Loucy (cell line): ENCODE measurements at regions not wholly inside any gene's neighbourhood (a gene's known extent, or its start where the extent isn't known, plus 50 kb on each side); places are given as distances from the start of the nearest gene placed in this dataset.

Experiments used
- H2AFZ ChIP-seq: fragments of 200-600 bp; sonication (generic); 2 replicates; pipeline ENCODE4 v1.6.0; 2016; ENCODE audit warnings: antibody characterized with exemption, mild to moderate bottlenecking, low read length, moderate library complexity
- H3F3A ChIP-seq: fragments of 200-600 bp; 2 replicates; pipeline ENCODE4 v1.6.0; 2016; ENCODE audit warnings: antibody characterized with exemption, low read depth, mild to moderate bottlenecking
- H3K27me3 ChIP-seq: fragments of 200-600 bp; sonication (generic); 2 replicates; pipeline ENCODE4 v1.6.1; 2014; ENCODE audit warnings: low read length, mild to moderate bottlenecking; ENCODE audit not compliant: insufficient read depth, poor library complexity, severe bottlenecking
- H3K36me3 ChIP-seq: fragments of 200-600 bp; sonication (generic); 2 replicates; pipeline ENCODE4 v1.6.1; 2016; ENCODE audit warnings: low read length; ENCODE audit not compliant: insufficient read depth
- H3K4me1 ChIP-seq: fragments of 200-600 bp; sonication (generic); 2 replicates; pipeline ENCODE4 v1.5.1; 2014; ENCODE audit warnings: low read length, mild to moderate bottlenecking; ENCODE audit not compliant: insufficient read depth, poor library complexity, severe bottlenecking
- H3K4me2 ChIP-seq: fragments of 200-600 bp; sonication (generic); 2 replicates; pipeline ENCODE4 v1.6.0; 2014; ENCODE audit warnings: antibody characterized with exemption, low read length, low read depth, mild to moderate bottlenecking; ENCODE audit not compliant: poor library complexity, severe bottlenecking
- H3K4me3 ChIP-seq: fragments of 200-600 bp; sonication (generic); 2 replicates; pipeline ENCODE4 v1.5.1; 2014; ENCODE audit warnings: low read length, mild to moderate bottlenecking, mixed read lengths; ENCODE audit not compliant: poor library complexity, severe bottlenecking
- H3K79me2 ChIP-seq: fragments of 200-600 bp; sonication (generic); 2 replicates; pipeline ENCODE4 v1.6.1; 2014; ENCODE audit warnings: low read length; ENCODE audit not compliant: insufficient read depth
- H3K9ac ChIP-seq: fragments of 200-600 bp; sonication (generic); 2 replicates; pipeline ENCODE4 v1.6.0; 2014; ENCODE audit warnings: mild to moderate bottlenecking, low read depth, low read length, moderate library complexity; ENCODE audit not compliant: poor library complexity, severe bottlenecking
- H3K9me2 ChIP-seq: fragments of 200-600 bp; sonication (generic); replicated peaks from 2 replicates; pipeline ENCODE4 v1.6.1; 2016; ENCODE audit warnings: low read depth, low read length, mixed read lengths
- H3K9me3 ChIP-seq: fragments of 200-600 bp; sonication (generic); 2 replicates; pipeline ENCODE4 v1.6.1; 2014; ENCODE audit warnings: mild to moderate bottlenecking, antibody characterized with exemption, low read length, low read depth; ENCODE audit not compliant: insufficient read depth
- H4K20me1 ChIP-seq: fragments of 200-600 bp; sonication (generic); 2 replicates; pipeline ENCODE4 v1.6.0; 2014; ENCODE audit warnings: antibody characterized with exemption, low read length, mild to moderate bottlenecking; ENCODE audit not compliant: insufficient read depth, poor library complexity, severe bottlenecking
- EZH2phosphoT487 ChIP-seq: fragments of 200-600 bp; IDR thresholded peaks from 2 replicates; pipeline ENCODE4 v1.6.1; 2018; ENCODE audit warnings: antibody characterized with exemption, mild to moderate bottlenecking, moderate library complexity, borderline replicate concordance
- TF ChIP-seq, protein P1 (sequence below): fragments of 200-600 bp; sonication (generic); conservative IDR thresholded peaks from 2 replicates; pipeline ENCODE4 v1.5.1; 2014; ENCODE audit warnings: mild to moderate bottlenecking, antibody characterized with exemption, low read length

GRCh38 chr2:180174580-180174979 is 167.5 kb upstream of the CWC22 start:
- Histone ChIP-seq H3K27me3 (no peaks in the 10 kb centered on the region), H3K9ac (no peak overlapping the region), H3K79me2 (no peaks in the 10 kb centered on the region), H3K36me3 (no peaks in the 10 kb centered on the region), H3F3A (no peaks in the 10 kb centered on the region), H2AFZ (no peak overlapping the region), H3K4me3 (no peak overlapping the region), H3K9me3 (peaks cover under 1% of the 10 kb centered on the region; the same call in 1 of the 2 replicates), H3K9me2 (no peaks in the 10 kb centered on the region), H3K4me1 (no peaks in the 10 kb centered on the region), H3K4me2 (no peak overlapping the region), H4K20me1 (no peaks in the 10 kb centered on the region)
- TF ChIP-seq, protein P1, sequence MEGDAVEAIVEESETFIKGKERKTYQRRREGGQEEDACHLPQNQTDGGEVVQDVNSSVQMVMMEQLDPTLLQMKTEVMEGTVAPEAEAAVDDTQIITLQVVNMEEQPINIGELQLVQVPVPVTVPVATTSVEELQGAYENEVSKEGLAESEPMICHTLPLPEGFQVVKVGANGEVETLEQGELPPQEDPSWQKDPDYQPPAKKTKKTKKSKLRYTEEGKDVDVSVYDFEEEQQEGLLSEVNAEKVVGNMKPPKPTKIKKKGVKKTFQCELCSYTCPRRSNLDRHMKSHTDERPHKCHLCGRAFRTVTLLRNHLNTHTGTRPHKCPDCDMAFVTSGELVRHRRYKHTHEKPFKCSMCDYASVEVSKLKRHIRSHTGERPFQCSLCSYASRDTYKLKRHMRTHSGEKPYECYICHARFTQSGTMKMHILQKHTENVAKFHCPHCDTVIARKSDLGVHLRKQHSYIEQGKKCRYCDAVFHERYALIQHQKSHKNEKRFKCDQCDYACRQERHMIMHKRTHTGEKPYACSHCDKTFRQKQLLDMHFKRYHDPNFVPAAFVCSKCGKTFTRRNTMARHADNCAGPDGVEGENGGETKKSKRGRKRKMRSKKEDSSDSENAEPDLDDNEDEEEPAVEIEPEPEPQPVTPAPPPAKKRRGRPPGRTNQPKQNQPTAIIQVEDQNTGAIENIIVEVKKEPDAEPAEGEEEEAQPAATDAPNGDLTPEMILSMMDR = no peak
- no peak for TF ChIP-seq EZH2phosphoT487

DNA sequence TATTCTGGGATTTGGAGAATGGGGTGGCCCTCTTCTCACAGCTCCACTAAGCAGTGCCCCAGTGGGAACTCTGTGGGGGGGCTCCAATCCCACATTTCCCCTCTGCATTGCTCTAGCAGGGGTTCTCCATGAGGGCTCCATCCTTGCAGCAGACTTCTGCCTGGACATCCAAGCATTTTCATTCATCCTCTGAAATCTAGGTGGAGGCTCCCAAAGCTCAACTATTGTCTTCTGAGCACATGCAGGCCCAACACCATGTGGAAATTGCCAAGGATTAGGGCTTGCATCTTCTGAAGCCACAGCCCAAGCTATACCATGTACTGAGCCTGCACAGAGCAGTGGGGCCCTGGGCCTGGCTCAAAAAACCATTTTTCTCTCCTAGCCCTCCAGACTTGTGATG is 162.4 kb upstream of the CWC22 start:
- TF ChIP-seq, protein P1 = no peak
- no peak for TF ChIP-seq EZH2phosphoT487

DNA sequence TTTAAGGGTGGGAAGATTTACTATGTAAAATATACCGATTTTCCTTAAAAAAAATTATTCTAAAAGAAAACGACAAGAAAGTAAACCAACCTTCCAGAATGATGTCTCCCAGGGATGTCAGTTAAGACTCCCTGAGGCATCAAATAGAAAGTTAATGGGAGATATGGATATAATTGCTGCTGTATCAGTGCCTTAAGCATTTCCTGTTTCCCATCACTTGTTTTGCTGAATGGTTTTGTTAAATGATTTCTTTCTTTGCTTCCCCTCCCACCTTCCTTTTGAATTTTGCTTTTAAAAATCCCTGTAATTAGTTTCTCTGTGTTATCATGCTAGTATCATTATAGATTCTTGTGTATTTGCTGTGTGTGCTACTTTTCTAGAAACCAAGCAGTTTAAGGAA is 154.3 kb upstream of the CWC22 start:
- H4K20me1 ChIP-seq = no peaks in the 10 kb centered on the region
- H3K4me1 ChIP-seq = no peaks in the 10 kb centered on the region
- H3K9me2 ChIP-seq = no peaks in the 10 kb centered on the region
- H3K4me3 ChIP-seq = no peak overlapping the region
- H3K9ac ChIP-seq = no peak overlapping the region
- no peak for TF ChIP-seq EZH2phosphoT487
- TF ChIP-seq, protein P1 = no peak
- H3K9me3 ChIP-seq = no peaks in the 10 kb centered on the region
- H3K79me2 ChIP-seq = no peaks in the 10 kb centered on the region
- H3K4me2 ChIP-seq = no peak overlapping the region
- H3F3A ChIP-seq = no peaks in the 10 kb centered on the region
- no peaks in the 10 kb centered on the region for H3K36me3 ChIP-seq
- H2AFZ ChIP-seq = no peak overlapping the region
- H3K27me3 ChIP-seq = no peaks in the 10 kb centered on the region

More for the DNA sequence above, 162.4 kb upstream of the CWC22 start:
- H3K4me2 ChIP-seq = no peak overlapping the region
- H2AFZ ChIP-seq = no peak overlapping the region
- no peak overlapping the region for H3K4me3 ChIP-seq
- no peaks in the 10 kb centered on the region for H3K36me3 ChIP-seq
- no peaks in the 10 kb centered on the region for H3F3A ChIP-seq
- no peaks in the 10 kb centered on the region for H3K4me1 ChIP-seq
- peaks cover 11% of the 10 kb centered on the region; the same call in 1 of the 2 replicates for H3K9me3 ChIP-seq
- no peaks in the 10 kb centered on the region for H3K9me2 ChIP-seq
- H3K9ac ChIP-seq = no peak overlapping the region
- no peaks in the 10 kb centered on the region for H3K79me2 ChIP-seq
- no peaks in the 10 kb centered on the region for H3K27me3 ChIP-seq
- H4K20me1 ChIP-seq = no peaks in the 10 kb centered on the region
